Astrocyte of the cerebellum (primary cell): ENCODE measurements at regions not wholly inside any gene's neighbourhood (a gene's known extent, or its start where the extent isn't known, plus 50 kb on each side); places are given as distances from the start of the nearest gene placed in this dataset.

ENCODE experiments used
- DNase-seq: peaks from one replicate; pipeline ENCODE4 v3.0.0-alpha.2; 2011; ENCODE audit warnings: low read depth
- H3K4me3 ChIP-seq: 2 replicates; pipeline ENCODE4 v1.5.1; 2011; ENCODE audit warnings: mild to moderate bottlenecking, low read depth, low read length, moderate library complexity
- CTCF ChIP-seq: IDR thresholded peaks from 2 replicates; pipeline ENCODE4 v1.5.1; 2012; ENCODE audit warnings: low read length, low read depth, moderate library complexity, mild to moderate bottlenecking; ENCODE audit errors: missing control alignments
- in situ Hi-C: cut with HindIII; loops from 2 replicates; pipeline ENCODE4 v1.10.0; 2017; ENCODE audit warnings: low sequenced_read_pairs

- no peak for TF ChIP-seq CTCF
- in situ Hi-C loops = no loop called here
- DNase-seq = no peak
- no peak overlapping the region for H3K4me3 ChIP-seq
Measured at GRCh38 chr7:113825832-113826231, 93.0 kb downstream of the PPP1R3A start.

GRCh38 chr7:113824117-113824823 is 94.5 kb downstream of the PPP1R3A start:
- no peak overlapping the region for H3K4me3 ChIP-seq
- DNase-seq = no peak
- TF ChIP-seq CTCF = no peak
- in situ Hi-C loops = no loop called here

GRCh38 chr7:113819474-113819873 is 99.3 kb downstream of the PPP1R3A start:
- DNase-seq = no peak
- no peak for TF ChIP-seq CTCF
- no peak overlapping the region for H3K4me3 ChIP-seq
- in situ Hi-C loops = no loop called here

- in situ Hi-C loops = no loop called here
- TF ChIP-seq CTCF = no peak
- DNase-seq = no peak
- no peak overlapping the region for H3K4me3 ChIP-seq
Measured at GRCh38 chr7:113816639-113817038, 102.2 kb downstream of the PPP1R3A start.

GRCh38 chr7:113813471-113813870 is 105.3 kb downstream of the PPP1R3A start:
- no peak for DNase-seq
- no peak for TF ChIP-seq CTCF
- in situ Hi-C loops = no loop called here

GRCh38 chr7:113812591-113813255 is 106.1 kb downstream of the PPP1R3A start:
- H3K4me3 ChIP-seq = no peak overlapping the region
- DNase-seq = no peak
- TF ChIP-seq CTCF = no peak
- in situ Hi-C loops = no loop called here

More at GRCh38 chr7:113813471-113813870, 105.3 kb downstream of the PPP1R3A start:
- H3K4me3 ChIP-seq = no peak overlapping the region
